Smooth muscle cell (in vitro differentiated cells): ENCODE measurements at regions not wholly inside any gene's neighbourhood (a gene's known extent, or its start where the extent isn't known, plus 50 kb on each side); places are given as distances from the start of the nearest gene placed in this dataset.

Experiments used
- DNase-seq: peaks from one replicate; lab custom pipeline; 2025; ENCODE audit not compliant: unreplicated experiment; lab: John Stamatoyannopoulos, UW
- H2AFZ ChIP-seq: fragments of 200-600 bp; sonication (generic); 2 replicates; pipeline ENCODE4 v1.6.0; 2016; ENCODE audit warnings: antibody characterized with exemption, low read depth, mild to moderate bottlenecking
- H3F3A ChIP-seq: fragments of 200-600 bp; sonication (generic); 2 replicates; pipeline ENCODE4 v1.6.0; 2017; ENCODE audit warnings: antibody characterized with exemption, low read depth
- H3K27ac ChIP-seq: fragments of 200-600 bp; sonication (generic); 2 replicates; pipeline ENCODE4 v1.5.1; 2016; ENCODE audit warnings: low read depth, mild to moderate bottlenecking
- H3K27me3 ChIP-seq: fragments of 200-600 bp; sonication (generic); 2 replicates; pipeline ENCODE4 v1.6.1; 2016; ENCODE audit warnings: low read depth, mild to moderate bottlenecking
- H3K36me3 ChIP-seq: fragments of 200-600 bp; sonication (generic); 2 replicates; pipeline ENCODE4 v1.5.1; 2016; ENCODE audit warnings: low read depth
- H3K4me1 ChIP-seq: fragments of 200-600 bp; sonication (generic); 2 replicates; pipeline ENCODE4 v1.5.1; 2016; ENCODE audit warnings: low read depth
- H3K4me2 ChIP-seq: fragments of 200-600 bp; sonication (generic); 2 replicates; pipeline ENCODE4 v1.6.0; 2016; ENCODE audit warnings: mild to moderate bottlenecking
- H3K4me3 ChIP-seq: fragments of 200-600 bp; sonication (generic); 2 replicates; pipeline ENCODE4 v1.5.1; 2016; ENCODE audit warnings: mild to moderate bottlenecking
- H3K79me2 ChIP-seq: fragments of 200-600 bp; sonication (generic); 2 replicates; pipeline ENCODE4 v1.6.0; 2016; ENCODE audit warnings: low read depth, mild to moderate bottlenecking
- H3K9ac ChIP-seq: fragments of 200-600 bp; sonication (generic); 2 replicates; pipeline ENCODE4 v1.6.0; 2016; ENCODE audit warnings: low read depth
- H3K9me3 ChIP-seq: fragments of 200-600 bp; sonication (generic); replicated peaks from 2 replicates; pipeline ENCODE4 v1.5.1; 2016; ENCODE audit warnings: low read depth
- H4K20me1 ChIP-seq: fragments of 200-600 bp; sonication (generic); 2 replicates; pipeline ENCODE4 v1.6.0; 2016; ENCODE audit warnings: low read depth
- WGBS: methylation state at CpG from one replicate; pipeline ENCODE4 v1.1.7; 2016; ENCODE audit warnings: low lambda C conversion rate; 5-methylcytosine and 5-hydroxymethylcytosine counted together
- TF ChIP-seq, protein P1 (sequence below): fragments of 200-600 bp; sonication (generic); IDR thresholded peaks from 2 replicates; pipeline ENCODE4 v1.5.1; 2017; ENCODE audit warnings: borderline replicate concordance, mild to moderate bottlenecking, antibody characterized with exemption; ENCODE audit not compliant: insufficient read depth, poor library complexity, severe bottlenecking

DNA sequence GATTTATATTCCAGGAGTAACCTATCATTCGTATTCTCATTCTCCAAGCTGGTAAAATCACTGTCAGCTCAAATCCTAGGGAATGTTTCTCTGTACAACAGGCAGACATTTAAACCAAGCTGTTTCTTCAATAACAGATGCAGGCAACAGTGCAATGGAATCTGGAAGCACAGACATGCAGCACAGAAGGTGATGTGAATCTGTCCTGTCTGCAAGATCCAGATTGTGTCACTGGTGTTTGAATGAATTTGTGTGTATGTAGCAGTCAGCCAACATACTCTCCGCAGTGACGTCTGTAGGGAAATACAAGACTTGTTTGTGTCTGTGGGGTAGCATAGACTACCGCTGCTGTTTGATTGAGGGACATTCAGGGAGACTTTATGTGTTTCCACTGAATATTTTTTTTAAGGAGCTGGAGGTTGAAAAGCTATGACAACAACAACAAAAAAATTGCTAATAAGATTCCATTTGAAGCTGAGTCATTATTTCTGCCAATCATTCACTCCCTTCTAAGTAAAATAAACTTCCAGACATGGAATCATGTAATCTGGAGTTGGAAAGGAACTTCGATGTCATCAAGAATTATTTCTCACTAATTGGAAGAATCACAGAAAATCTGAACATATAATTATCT lies 122.9 kb upstream of the MYO3A start:
- H2AFZ ChIP-seq: no peak overlapping the region
- no peaks in the 10 kb centered on the region for H3K27me3 ChIP-seq
- no peaks in the 10 kb centered on the region for H4K20me1 ChIP-seq
- no peaks in the 10 kb centered on the region for H3K36me3 ChIP-seq
- no peak overlapping the region for H3K9ac ChIP-seq
- no peak overlapping the region for H3K27ac ChIP-seq
- H3K79me2 ChIP-seq: no peaks in the 10 kb centered on the region
- no peak overlapping the region for H3K4me2 ChIP-seq
- no peaks in the 10 kb centered on the region for H3K9me3 ChIP-seq
- H3K4me3 ChIP-seq: no peak overlapping the region
- H3F3A ChIP-seq: no peaks in the 10 kb centered on the region
- no peak for DNase-seq
- H3K4me1 ChIP-seq: no peaks in the 10 kb centered on the region
- TF ChIP-seq, protein P1, sequence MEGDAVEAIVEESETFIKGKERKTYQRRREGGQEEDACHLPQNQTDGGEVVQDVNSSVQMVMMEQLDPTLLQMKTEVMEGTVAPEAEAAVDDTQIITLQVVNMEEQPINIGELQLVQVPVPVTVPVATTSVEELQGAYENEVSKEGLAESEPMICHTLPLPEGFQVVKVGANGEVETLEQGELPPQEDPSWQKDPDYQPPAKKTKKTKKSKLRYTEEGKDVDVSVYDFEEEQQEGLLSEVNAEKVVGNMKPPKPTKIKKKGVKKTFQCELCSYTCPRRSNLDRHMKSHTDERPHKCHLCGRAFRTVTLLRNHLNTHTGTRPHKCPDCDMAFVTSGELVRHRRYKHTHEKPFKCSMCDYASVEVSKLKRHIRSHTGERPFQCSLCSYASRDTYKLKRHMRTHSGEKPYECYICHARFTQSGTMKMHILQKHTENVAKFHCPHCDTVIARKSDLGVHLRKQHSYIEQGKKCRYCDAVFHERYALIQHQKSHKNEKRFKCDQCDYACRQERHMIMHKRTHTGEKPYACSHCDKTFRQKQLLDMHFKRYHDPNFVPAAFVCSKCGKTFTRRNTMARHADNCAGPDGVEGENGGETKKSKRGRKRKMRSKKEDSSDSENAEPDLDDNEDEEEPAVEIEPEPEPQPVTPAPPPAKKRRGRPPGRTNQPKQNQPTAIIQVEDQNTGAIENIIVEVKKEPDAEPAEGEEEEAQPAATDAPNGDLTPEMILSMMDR: no peak
- 87% methylated on average over 5 of the region's 5 CpGs for WGBS

DNA sequence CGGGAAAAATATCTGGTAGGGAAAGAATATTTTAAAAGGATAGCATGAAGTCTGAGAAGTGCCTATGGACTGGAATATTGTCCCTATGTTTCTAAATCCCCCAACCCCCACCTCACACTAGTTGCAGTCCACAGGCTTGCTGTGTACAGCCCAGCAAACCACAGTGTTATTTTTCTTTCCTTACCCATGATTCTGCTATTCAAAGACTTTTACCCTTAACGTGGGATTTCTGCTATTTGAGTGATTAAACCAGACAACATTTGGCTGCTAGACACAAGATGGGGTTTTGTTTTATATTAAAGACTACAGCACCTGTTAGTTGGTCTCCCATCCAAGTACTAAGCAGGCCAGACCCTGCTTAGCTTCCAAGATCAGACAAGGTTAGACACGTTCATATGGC lies 120.5 kb upstream of the MYO3A start:
- Histone ChIP-seq H3K4me2 (no peak overlapping the region), H4K20me1 (no peaks in the 10 kb centered on the region), H2AFZ (no peak overlapping the region), H3K4me3 (no peak overlapping the region), H3K9ac (no peak overlapping the region), H3K36me3 (no peaks in the 10 kb centered on the region), H3K27ac (no peak overlapping the region), H3F3A (no peaks in the 10 kb centered on the region), H3K9me3 (no peaks in the 10 kb centered on the region), H3K27me3 (no peaks in the 10 kb centered on the region), H3K79me2 (no peaks in the 10 kb centered on the region), H3K4me1 (no peaks in the 10 kb centered on the region)
- WGBS: 78% methylated on average over 3 of the region's 3 CpGs
- no peak for DNase-seq
- TF ChIP-seq, protein P1: no peak

DNA sequence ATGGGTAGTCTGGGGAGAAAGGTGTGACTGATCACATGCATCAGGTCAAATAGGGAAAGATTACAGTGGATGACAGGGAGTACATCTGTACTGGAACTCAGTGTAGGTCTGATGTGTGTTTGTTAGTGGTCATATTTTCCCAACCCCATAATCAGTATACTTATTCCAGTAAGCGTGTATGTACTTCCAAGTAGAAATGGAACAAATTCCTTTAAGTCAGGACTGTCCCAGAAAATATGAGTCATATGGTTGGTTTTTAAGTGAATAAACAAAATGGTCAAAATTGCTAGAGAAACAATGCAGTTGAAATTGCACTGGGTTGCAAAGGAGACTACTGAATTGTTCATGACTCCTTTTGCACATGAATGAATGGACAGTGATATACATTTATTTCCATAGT lies 118.8 kb upstream of the MYO3A start:
- Histone ChIP-seq H3K4me2 (no peak overlapping the region), H3K9ac (no peak overlapping the region), H3K36me3 (no peaks in the 10 kb centered on the region), H3K9me3 (no peaks in the 10 kb centered on the region), H2AFZ (no peak overlapping the region), H3K4me1 (peaks cover 3% of the 10 kb centered on the region), H3F3A (no peaks in the 10 kb centered on the region), H3K27ac (no peak overlapping the region), H3K27me3 (no peaks in the 10 kb centered on the region), H3K4me3 (no peak overlapping the region), H3K79me2 (no peaks in the 10 kb centered on the region), H4K20me1 (no peaks in the 10 kb centered on the region)
- WGBS: 8% methylated on average over 1 of the region's 1 CpG
- TF ChIP-seq, protein P1: no peak
- DNase-seq: no peak
